HepG2 (cell line): ENCODE measurements at regions not wholly inside any gene's neighbourhood (a gene's known extent, or its start where the extent isn't known, plus 50 kb on each side); places are given as distances from the start of the nearest gene placed in this dataset.

Experiments
- ATAC-seq: fragments of 200-7000 bp; cut with Tn5 transposase; 3 replicates; pipeline ENCODE4 v1.9.1; 2020; ENCODE audit warnings: mild to moderate bottlenecking, moderate library complexity
- BruUV-seq: library from RNA; stranded (reverse); fragments of 400-500 nt; replicated peaks from 2 replicates; lab custom pipeline; 2021; lab: Mats Ljungman, UMichigan
- CTCF ChIA-PET: fragments of 300-600 bp; formaldehyde crosslinking; extraction: SDS; loops from one replicate; lab custom pipeline; 2021; ENCODE audit warnings: low total read pairs, inconsistent platforms, low intra/inter-chr PET ratio; lab: Yijun Ruan, JAX
- POLR2A ChIA-PET: fragments of 350-600 bp; sonication (Branson Sonifier 250); formaldehyde crosslinking; loops from one replicate; lab custom pipeline; 2020; ENCODE audit warnings: antibody characterized with exemption, inconsistent platforms; lab: Yijun Ruan, JAX
- DNase-seq: peaks from one replicate; pipeline ENCODE4 v3.0.0-alpha.2; 2015; ENCODE audit warnings: low spot score
- FAIRE-seq: peaks from 3 replicates; lab custom pipeline; 2011; peaks lifted over from hg19 to GRCh38; lab: Jason Lieb, UNC
- H2AFZ ChIP-seq: one replicate; pipeline ENCODE4 v1.6.1; 2011; ENCODE audit warnings: low read length, inconsistent platforms
- H3K27ac ChIP-seq: fragments of 300-600 bp; 3 replicates; pipeline ENCODE4 v1.8.0; 2011; ENCODE audit warnings: mixed run types, mild to moderate bottlenecking, mixed read lengths, low read length, inconsistent platforms; ENCODE audit not compliant: insufficient read depth; ENCODE audit errors: extremely low read length
- H3K27me3 ChIP-seq, 2 experiments: fragments of 200-600 bp in 1 of 2; 2 replicates in 1 of 2; 3 replicates in 1 of 2; pipeline versions ENCODE4 v1.6.0 to v1.8.0; 2011; ENCODE audit warnings: low read length in 2 of 2, mild to moderate bottlenecking in 2 of 2, moderate library complexity in 2 of 2, inconsistent platforms in 1 of 2; ENCODE audit not compliant: insufficient read depth in 2 of 2, control insufficient read depth in 1 of 2
- H3K36me3 ChIP-seq, 2 experiments: fragments of 200-600 bp in 1 of 2; replicated peaks in 1 of 2; 2 replicates in 1 of 2; 3 replicates in 1 of 2; pipeline versions ENCODE4 v1.5.1 to v1.8.0; 2011; ENCODE audit warnings: low read length in 2 of 2, inconsistent platforms in 1 of 2; ENCODE audit not compliant: insufficient read depth in 2 of 2, control insufficient read depth in 1 of 2
- H3K4me1 ChIP-seq: 2 replicates; pipeline ENCODE4 v1.5.1; 2012; ENCODE audit warnings: low read length, inconsistent platforms; ENCODE audit not compliant: insufficient read depth
- H3K4me2 ChIP-seq: 2 replicates; pipeline ENCODE4 v1.6.0; 2011; ENCODE audit warnings: low read depth, low read length, inconsistent platforms
- H3K4me3 ChIP-seq, 3 experiments: fragments of 200-600 bp in 1 of 3; sonication (generic), shearing (Covaris generic) in 1 of 3; replicated peaks in 1 of 3; 2 replicates each; pipeline ENCODE4 v1.5.1; 2011 to 2016; ENCODE audit warnings: low read length in 3 of 3, inconsistent platforms in 2 of 3, low read depth in 2 of 3, mild to moderate bottlenecking in 2 of 3, control low read depth in 1 of 3, mixed read lengths in 1 of 3; ENCODE audit not compliant: insufficient read depth in 1 of 3
- H3K79me2 ChIP-seq: one replicate; pipeline ENCODE4 v1.6.1; 2011; ENCODE audit warnings: low read length, inconsistent platforms; ENCODE audit not compliant: insufficient read depth
- H3K9ac ChIP-seq: 2 replicates; pipeline ENCODE4 v1.6.0; 2011; ENCODE audit warnings: mild to moderate bottlenecking, low read depth, low read length, inconsistent platforms; ENCODE audit not compliant: insufficient read depth
- H3K9me3 ChIP-seq: 2 replicates; pipeline ENCODE4 v1.5.1; 2012; ENCODE audit warnings: mild to moderate bottlenecking, low read length
- H4K20me1 ChIP-seq: 2 replicates; pipeline ENCODE4 v1.6.0; 2011; ENCODE audit warnings: inconsistent platforms, mild to moderate bottlenecking, low read length, moderate library complexity; ENCODE audit not compliant: insufficient read depth
- CREM ChIP-seq, 2 experiments: sonication (generic) in 1 of 2; formaldehyde crosslinking in 1 of 2; IDR thresholded peaks; 2 replicates each; pipeline versions ENCODE4 v1.4.0 to v1.6.1; 2016 to 2020; ENCODE audit warnings: antibody characterized with exemption in 1 of 2, mild to moderate bottlenecking in 1 of 2, missing genetic modification reagents in 1 of 2
- GABPA ChIP-seq, 2 experiments: IDR thresholded peaks; 2 replicates each; pipeline ENCODE4 v1.6.1; 2011 to 2016; ENCODE audit warnings: low read depth in 2 of 2, low read length in 1 of 2, missing biosample characterization in 1 of 2, missing genetic modification characterization in 1 of 2
- RCOR2 ChIP-seq: IDR thresholded peaks from 2 replicates; pipeline ENCODE4 v1.6.1; 2016; ENCODE audit warnings: missing biosample characterization, missing genetic modification reagents
- TERF1 ChIP-seq: sonication (generic); formaldehyde crosslinking; IDR thresholded peaks from 2 replicates; pipeline ENCODE4 v1.8.0; 2022; ENCODE audit warnings: mild to moderate bottlenecking, missing genetic modification reagents, moderate library complexity
- ZMYM3 ChIP-seq: sonication (generic); formaldehyde crosslinking; IDR thresholded peaks from 2 replicates; pipeline ENCODE4 v1.5.1; 2020; ENCODE audit warnings: mild to moderate bottlenecking, missing genetic modification reagents
- ZNF180 ChIP-seq: sonication (generic); formaldehyde crosslinking; IDR thresholded peaks from 2 replicates; pipeline ENCODE4 v1.4.0; 2020; ENCODE audit warnings: low read depth, missing genetic modification reagents, borderline replicate concordance
- ZNF678 ChIP-seq: sonication (generic); formaldehyde crosslinking; IDR thresholded peaks from 2 replicates; pipeline ENCODE4 v1.4.0; 2020; ENCODE audit warnings: mild to moderate bottlenecking, missing genetic modification reagents
- ZNF766 ChIP-seq: sonication (generic); formaldehyde crosslinking; IDR thresholded peaks from 2 replicates; pipeline ENCODE4 v1.5.0; 2020; ENCODE audit warnings: missing genetic modification reagents, borderline replicate concordance
- WGBS: methylation state at CpG from one replicate; pipeline ENCODE4 v1.1.6; 2017; ENCODE audit warnings: low lambda C conversion rate; 5-methylcytosine and 5-hydroxymethylcytosine counted together
- in situ Hi-C: cut with HindIII; loops from 2 replicates; pipeline ENCODE4 v1.10.0; 2017; ENCODE audit warnings: low pct_unique_long_range_greater_than_20kb; ENCODE audit not compliant: extremely low pct_ligation_motif_present
- intact Hi-C: fragments of 100-400 bp; cut with micrococcal nuclease; formaldehyde crosslinking; loops from one replicate; pipeline ENCODE4 v1.10.0; 2022; ENCODE audit not compliant: unreplicated experiment
- TF ChIP-seq, protein P1 (sequence below): sonication (generic); formaldehyde crosslinking; IDR thresholded peaks from 2 replicates; pipeline ENCODE4 v1.4.0; 2020; ENCODE audit warnings: mild to moderate bottlenecking, missing genetic modification reagents

DNA sequence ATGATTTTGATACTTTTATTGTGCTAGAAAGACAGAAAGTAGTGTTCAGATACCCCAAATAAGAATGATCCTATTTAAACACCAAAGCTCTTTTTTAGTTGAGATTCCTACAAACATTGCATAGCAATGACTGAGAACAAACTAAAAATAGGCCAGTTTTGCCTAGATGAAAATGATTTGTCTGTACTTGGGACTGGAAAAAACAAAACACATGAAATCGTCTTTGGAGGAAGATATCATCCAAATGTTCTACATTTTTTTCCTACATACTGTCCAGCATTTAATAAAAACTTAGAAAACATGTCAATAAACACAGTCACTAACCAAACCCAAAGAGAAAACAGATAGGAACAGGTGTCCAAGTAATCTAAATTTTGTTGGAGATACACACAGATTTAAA is 111.6 kb upstream of the MEOX2 start:
- DNase-seq: no peak
- Histone ChIP-seq H2AFZ (no peak overlapping the region), H3K4me1 (no peaks in the 10 kb centered on the region), H3K9ac (no peak overlapping the region), H3K27me3 (no peaks in the 10 kb centered on the region), H3K36me3 (no peaks in the 10 kb centered on the region), H3K27ac (no peak overlapping the region), H4K20me1 (no peaks in the 10 kb centered on the region), H3K9me3 (peaks cover 45% of the 10 kb centered on the region), H3K79me2 (no peaks in the 10 kb centered on the region), H3K4me3 (no peak overlapping the region)
- intact Hi-C loops (no loop called here), in situ Hi-C loops (no loop called here)
- CTCF ChIA-PET: no interaction called here
- 0% methylated on average over 1 of the region's 1 CpG for WGBS
- FAIRE-seq: no peak
- ATAC-seq: no peak
- no TSS peak for BruUV-seq
- TF ChIP-seq ZNF180 (CRISPR knock-in tag) (no peak), GABPA (IDR thresholded peaks at IDR 0.05; ENCODE audit: low read depth, low read length) (no peak), GABPA (CRISPR knock-in tag; IDR thresholded peaks at IDR 0.05; ENCODE audit: low read depth) (no peak), ZNF678 (CRISPR knock-in tag) (no peak), ZMYM3 (CRISPR knock-in tag) (no peak), TERF1 (CRISPR knock-in tag) (no peak), ZNF766 (CRISPR knock-in tag) (no peak)
- TF ChIP-seq, protein P1, sequence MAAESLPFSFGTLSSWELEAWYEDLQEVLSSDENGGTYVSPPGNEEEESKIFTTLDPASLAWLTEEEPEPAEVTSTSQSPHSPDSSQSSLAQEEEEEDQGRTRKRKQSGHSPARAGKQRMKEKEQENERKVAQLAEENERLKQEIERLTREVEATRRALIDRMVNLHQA: no peak
- TF ChIP-seq, all 625 proteins: peak for 0
- POLR2A ChIA-PET: no interaction called here
- no peak overlapping the region for H3K4me2 ChIP-seq

GRCh38 chr7:15795393-15795792 is 108.9 kb upstream of the MEOX2 start:
- Histone ChIP-seq H3K27ac (no peak overlapping the region), H3K9ac (no peak overlapping the region), H3K4me2 (no peak overlapping the region), H3K4me1 (no peaks in the 10 kb centered on the region), H2AFZ (no peak overlapping the region), H3K9me3 (peaks cover 42% of the 10 kb centered on the region), H3K36me3 (no peaks in the 10 kb centered on the region), H3K79me2 (no peaks in the 10 kb centered on the region), H4K20me1 (no peaks in the 10 kb centered on the region), H3K27me3 (no peaks in the 10 kb centered on the region), H3K4me3 (no peak overlapping the region)
- intact Hi-C loops (no loop called here), in situ Hi-C loops (no loop called here)
- ChIA-PET POLR2A (no interaction called here), CTCF (no interaction called here)
- 0% methylated on average over 2 of the region's 2 CpGs for WGBS
- FAIRE-seq: no peak
- no peak for DNase-seq
- ATAC-seq: no peak
- no TSS peak for BruUV-seq
- TF ChIP-seq CREM (IDR thresholded peaks at IDR 0.05) (no peak), CREM (CRISPR knock-in tag; IDR thresholded peaks at IDR 0.05) (no peak), RCOR2 (no peak)
